Tibial nerve (tissue), 3 donors: ENCODE measurements at regions not wholly inside any gene's neighbourhood (a gene's known extent, or its start where the extent isn't known, plus 50 kb on each side); places are given as distances from the start of the nearest gene placed in this dataset.

Source experiments
- POLR2A ChIP-seq, 2 donors: fragments of 450-650 bp; IDR thresholded peaks; one replicate each; pipeline ENCODE4 v1.6.1; 2017; ENCODE audit warnings: antibody characterized with exemption in 2 of 2, mild to moderate bottlenecking in 2 of 2, moderate library complexity in 2 of 2
- TF ChIP-seq, protein P1 (sequence below), 5 experiments: fragments of 200-600 bp in 3 of 5; fragments of 450-650 bp in 2 of 5; sonication (generic) in 3 of 5; IDR thresholded peaks; one replicate each; pipeline ENCODE4 v1.5.1; 2016 to 2019; ENCODE audit warnings: antibody characterized with exemption in 5 of 5, mild to moderate bottlenecking in 3 of 5, moderate library complexity in 2 of 5

DNA sequence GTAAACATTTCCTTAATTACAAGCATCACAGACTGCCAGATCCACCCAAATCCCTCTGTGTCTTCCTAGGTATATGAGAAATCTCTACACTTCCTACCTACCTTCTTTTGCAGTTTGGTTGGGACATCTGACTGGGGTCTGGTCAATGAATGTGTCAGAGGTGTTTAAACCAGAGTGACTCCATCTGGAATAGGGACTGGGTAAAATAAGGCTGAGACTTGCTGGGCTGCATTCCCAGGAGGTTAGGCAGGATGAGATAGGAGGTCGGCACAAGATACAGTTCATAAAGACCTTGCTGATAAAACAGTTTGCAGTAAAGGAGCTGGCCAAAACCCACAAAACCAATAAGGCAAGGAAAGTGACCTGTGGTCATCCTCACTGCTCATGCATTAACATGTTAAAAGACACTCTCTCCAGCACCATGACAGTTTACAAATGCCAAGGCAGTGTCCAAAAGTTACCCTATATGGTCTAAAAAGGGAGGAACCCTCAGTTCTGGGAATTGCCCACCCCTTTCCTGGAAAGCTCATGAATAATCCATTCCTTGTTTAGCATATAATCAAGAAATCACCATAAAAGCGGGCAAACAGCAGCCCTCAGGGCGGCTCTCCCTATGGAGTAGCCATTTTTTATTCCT is 87.4 kb upstream of the BACE2 start:
- TF ChIP-seq, protein P1, sequence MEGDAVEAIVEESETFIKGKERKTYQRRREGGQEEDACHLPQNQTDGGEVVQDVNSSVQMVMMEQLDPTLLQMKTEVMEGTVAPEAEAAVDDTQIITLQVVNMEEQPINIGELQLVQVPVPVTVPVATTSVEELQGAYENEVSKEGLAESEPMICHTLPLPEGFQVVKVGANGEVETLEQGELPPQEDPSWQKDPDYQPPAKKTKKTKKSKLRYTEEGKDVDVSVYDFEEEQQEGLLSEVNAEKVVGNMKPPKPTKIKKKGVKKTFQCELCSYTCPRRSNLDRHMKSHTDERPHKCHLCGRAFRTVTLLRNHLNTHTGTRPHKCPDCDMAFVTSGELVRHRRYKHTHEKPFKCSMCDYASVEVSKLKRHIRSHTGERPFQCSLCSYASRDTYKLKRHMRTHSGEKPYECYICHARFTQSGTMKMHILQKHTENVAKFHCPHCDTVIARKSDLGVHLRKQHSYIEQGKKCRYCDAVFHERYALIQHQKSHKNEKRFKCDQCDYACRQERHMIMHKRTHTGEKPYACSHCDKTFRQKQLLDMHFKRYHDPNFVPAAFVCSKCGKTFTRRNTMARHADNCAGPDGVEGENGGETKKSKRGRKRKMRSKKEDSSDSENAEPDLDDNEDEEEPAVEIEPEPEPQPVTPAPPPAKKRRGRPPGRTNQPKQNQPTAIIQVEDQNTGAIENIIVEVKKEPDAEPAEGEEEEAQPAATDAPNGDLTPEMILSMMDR (IDR thresholded peaks at IDR 0.05) = no peak
- TF ChIP-seq POLR2A (IDR thresholded peaks at IDR 0.05) = no peak
